Neuronal stem cell (in vitro differentiated cells): ENCODE measurements at regions not wholly inside any gene's neighbourhood (a gene's known extent, or its start where the extent isn't known, plus 50 kb on each side); places are given as distances from the start of the nearest gene placed in this dataset.

ENCODE experiments used
- DNase-seq: peaks from one replicate; pipeline ENCODE4 v3.0.0-alpha.2; 2013; ENCODE audit warnings: low spot score
- H2AFZ ChIP-seq: one replicate; pipeline ENCODE4 v1.6.1; 2013; ENCODE audit warnings: mild to moderate bottlenecking, low read length, inconsistent platforms
- H2AK5ac ChIP-seq: 2 replicates; pipeline ENCODE4 v1.6.1; 2013; ENCODE audit warnings: low read depth, mild to moderate bottlenecking, inconsistent platforms, low read length, moderate library complexity, mixed read lengths
- H2BK120ac ChIP-seq: 2 replicates; pipeline ENCODE4 v1.6.1; 2013; ENCODE audit warnings: low read depth, mild to moderate bottlenecking, inconsistent platforms, low read length, moderate library complexity, mixed read lengths
- H2BK12ac ChIP-seq: one replicate; pipeline ENCODE4 v1.6.1; 2013; ENCODE audit warnings: low read length, inconsistent platforms
- H2BK15ac ChIP-seq: 2 replicates; pipeline ENCODE4 v1.6.1; 2013; ENCODE audit warnings: mild to moderate bottlenecking, low read length, inconsistent platforms, mixed read lengths
- H2BK5ac ChIP-seq: one replicate; pipeline ENCODE4 v1.6.1; 2013; ENCODE audit warnings: inconsistent platforms, mild to moderate bottlenecking, low read length, moderate library complexity
- H3K14ac ChIP-seq: one replicate; pipeline ENCODE4 v1.6.1; 2013; ENCODE audit warnings: low read length, inconsistent platforms
- H3K18ac ChIP-seq: 2 replicates; pipeline ENCODE4 v1.6.1; 2013; ENCODE audit warnings: low read length, inconsistent platforms
- H3K23ac ChIP-seq: 2 replicates; pipeline ENCODE4 v1.6.1; 2013; ENCODE audit warnings: low read depth, mild to moderate bottlenecking, mixed read lengths, low read length, inconsistent platforms; ENCODE audit not compliant: poor library complexity
- H3K27ac ChIP-seq: replicated peaks from 3 replicates; pipeline ENCODE4 v1.5.1; 2013; ENCODE audit warnings: low read length, inconsistent platforms
- H3K27me3 ChIP-seq, 3 experiments: 2 replicates each; pipeline ENCODE4 v1.6.1; 2013; ENCODE audit warnings: low read length in 3 of 3, mild to moderate bottlenecking in 2 of 3, inconsistent platforms in 1 of 3, low read depth in 1 of 3, mixed read lengths in 1 of 3, moderate library complexity in 1 of 3; ENCODE audit not compliant: control insufficient read depth in 3 of 3, insufficient read depth in 3 of 3
- H3K36me3 ChIP-seq, 2 donors: replicated peaks in 1 of 2; 2 replicates each; pipeline ENCODE4 v1.6.1; 2013; ENCODE audit warnings: low read length in 2 of 2; ENCODE audit not compliant: control insufficient read depth in 2 of 2, insufficient read depth in 2 of 2
- H3K4ac ChIP-seq: 2 replicates; pipeline ENCODE4 v1.6.1; 2013; ENCODE audit warnings: inconsistent platforms, mild to moderate bottlenecking, low read length, moderate library complexity
- H3K4me1 ChIP-seq, 2 donors: 1 replicate in 1 of 2; 2 replicates in 1 of 2; pipeline ENCODE4 v1.6.1; 2013; ENCODE audit warnings: low read length in 2 of 2, low read depth in 1 of 2; ENCODE audit not compliant: control insufficient read depth in 2 of 2, insufficient read depth in 1 of 2
- H3K4me2 ChIP-seq: one replicate; pipeline ENCODE4 v1.6.1; 2013; ENCODE audit warnings: mild to moderate bottlenecking, low read length, inconsistent platforms; ENCODE audit not compliant: insufficient read depth, poor library complexity, severe bottlenecking
- H3K4me3 ChIP-seq, 2 donors: 2 replicates each; pipeline ENCODE4 v1.5.1; 2013; ENCODE audit warnings: low read length in 2 of 2, mild to moderate bottlenecking in 2 of 2, inconsistent platforms in 1 of 2, moderate library complexity in 1 of 2
- H3K79me1 ChIP-seq: one replicate; pipeline ENCODE4 v1.6.1; 2013; ENCODE audit warnings: low read depth, mild to moderate bottlenecking, inconsistent platforms, low read length, moderate library complexity
- H3K9ac ChIP-seq: one replicate; pipeline ENCODE4 v1.6.1; 2013; ENCODE audit warnings: mild to moderate bottlenecking, low read depth, low read length, inconsistent platforms; ENCODE audit not compliant: poor library complexity
- H3K9me3 ChIP-seq, 2 donors: replicated peaks in 1 of 2; 2 replicates each; pipeline versions ENCODE3 to v1.6.1; 2013; ENCODE audit warnings: low read length in 2 of 2, mild to moderate bottlenecking in 2 of 2, inconsistent platforms in 1 of 2, low read depth in 1 of 2, mixed read lengths in 1 of 2, moderate library complexity in 1 of 2; ENCODE audit not compliant: control insufficient read depth in 2 of 2, insufficient read depth in 1 of 2
- H4K8ac ChIP-seq: one replicate; pipeline ENCODE4 v1.6.1; 2013; ENCODE audit warnings: low read depth, mild to moderate bottlenecking, inconsistent platforms, low read length, moderate library complexity
- H4K91ac ChIP-seq: one replicate; pipeline ENCODE4 v1.6.1; 2013; ENCODE audit warnings: low read length, low read depth, mild to moderate bottlenecking, inconsistent platforms; ENCODE audit not compliant: poor library complexity
- WGBS, 2 donors: extraction: QIAGEN DNeasy Blood & Tissue Kit; methylation state at CpG; one replicate each; pipeline ENCODE4 v1.1.7; 2013; ENCODE audit warnings: missing lambda C conversion rate in 2 of 2, mixed read lengths in 1 of 2; ENCODE audit not compliant: insufficient read length in 2 of 2, insufficient replicate concordance in 1 of 2; ENCODE audit errors: extremely low coverage in 2 of 2; 5-methylcytosine and 5-hydroxymethylcytosine counted together

GRCh38 chr20:12058216-12058615 lies 140.5 kb downstream of the BTBD3 start:
- Histone ChIP-seq H3K18ac (no peak overlapping the region), H3K79me1 (no peaks in the 10 kb centered on the region), H4K91ac (no peak overlapping the region), H3K4me1 (peaks cover 0 to 4% of the 10 kb centered on the region in 2 donors), H2BK12ac (no peak overlapping the region), H3K36me3 (no peaks in the 10 kb centered on the region), H3K14ac (no peak overlapping the region), H3K27ac (no peak overlapping the region), H3K9me3 (no peaks in the 10 kb centered on the region), H3K27me3 (no peaks in the 10 kb centered on the region), H2AK5ac (no peak overlapping the region), H3K4me2 (no peak overlapping the region), H3K4me3 (no peak overlapping the region), H3K4ac (no peak overlapping the region), H4K8ac (no peak overlapping the region), H2AFZ (no peak overlapping the region), H2BK5ac (no peak overlapping the region), H3K23ac (no peak overlapping the region), H3K9ac (no peak overlapping the region), H2BK120ac (no peak overlapping the region), H2BK15ac (no peak overlapping the region)
- DNase-seq: no peak
- whole genome bisulfite sequencing, 2 donors: no CpG with 5 or more reads among the region's 4 CpGs

GRCh38 chr20:12061466-12061865 lies 143.8 kb downstream of the BTBD3 start:
- no peak overlapping the region for H3K23ac ChIP-seq

GRCh38 chr20:12063106-12063684 lies 145.5 kb downstream of the BTBD3 start:
- Histone ChIP-seq H3K9me3 (no peaks in the 10 kb centered on the region), H3K4me2 (no peak overlapping the region), H4K91ac (no peak overlapping the region), H3K18ac (no peak overlapping the region), H3K27me3 (no peaks in the 10 kb centered on the region), H2BK15ac (no peak overlapping the region), H2AK5ac (no peak overlapping the region), H2AFZ (no peak overlapping the region), H3K79me1 (no peaks in the 10 kb centered on the region), H4K8ac (no peak overlapping the region), H3K23ac (no peak overlapping the region), H2BK120ac (no peak overlapping the region), H3K4ac (no peak overlapping the region), H3K36me3 (no peaks in the 10 kb centered on the region), H3K4me1 (peaks cover 0 to 6% of the 10 kb centered on the region in 2 donors), H3K4me3 (no peak overlapping the region), H3K27ac (no peak overlapping the region), H3K14ac (no peak overlapping the region), H2BK12ac (no peak overlapping the region), H2BK5ac (no peak overlapping the region), H3K9ac (no peak overlapping the region)
- no CpG with 5 or more reads among the region's 1 CpG for WGBS, 2 donors
- no peak for DNase-seq

More at GRCh38 chr20:12061466-12061865, 143.8 kb downstream of the BTBD3 start:
- no peak overlapping the region for H2AK5ac ChIP-seq
- no peaks in the 10 kb centered on the region for H3K27me3 ChIP-seq
- H3K4ac ChIP-seq: no peak overlapping the region
- no peak overlapping the region for H2AFZ ChIP-seq
- no peak overlapping the region for H2BK15ac ChIP-seq
- no peaks in the 10 kb centered on the region for H3K36me3 ChIP-seq
- H2BK12ac ChIP-seq: no peak overlapping the region
- WGBS, 2 donors: no CpG with 5 or more reads among the region's 1 CpG
- H3K27ac ChIP-seq: no peak overlapping the region
- peaks cover 0 to 9% of the 10 kb centered on the region in 2 donors for H3K4me1 ChIP-seq
- H3K9me3 ChIP-seq: no peaks in the 10 kb centered on the region
- H3K79me1 ChIP-seq: no peaks in the 10 kb centered on the region
- no peak overlapping the region for H3K9ac ChIP-seq
- H4K91ac ChIP-seq: no peak overlapping the region
- no peak overlapping the region for H4K8ac ChIP-seq
- H2BK5ac ChIP-seq: no peak overlapping the region
- H2BK120ac ChIP-seq: no peak overlapping the region
- no peak overlapping the region for H3K14ac ChIP-seq
- DNase-seq: no peak
- no peak overlapping the region for H3K4me2 ChIP-seq
- H3K18ac ChIP-seq: no peak overlapping the region
- no peak overlapping the region for H3K4me3 ChIP-seq

GRCh38 chr20:12064540-12064939 lies 146.8 kb downstream of the BTBD3 start:
- no peak for DNase-seq
- no CpG with 5 or more reads among the region's 5 CpGs for WGBS, 2 donors
- Histone ChIP-seq H3K18ac (no peak overlapping the region), H3K4me3 (no peak overlapping the region), H3K14ac (no peak overlapping the region), H3K23ac (no peak overlapping the region), H3K79me1 (no peaks in the 10 kb centered on the region), H4K8ac (no peak overlapping the region), H3K4ac (no peak overlapping the region), H3K4me2 (no peak overlapping the region), H3K27ac (no peak overlapping the region), H2AFZ (no peak overlapping the region), H3K4me1 (peaks cover 0 to 9% of the 10 kb centered on the region in 2 donors), H2BK15ac (no peak overlapping the region), H4K91ac (no peak overlapping the region), H3K9ac (no peak overlapping the region), H2BK12ac (no peak overlapping the region), H2BK5ac (peak overlapping the region; percentile 31), H3K9me3 (no peaks in the 10 kb centered on the region), H2AK5ac (peak overlapping the region; percentile 92), H3K36me3 (no peaks in the 10 kb centered on the region), H3K27me3 (no peaks in the 10 kb centered on the region), H2BK120ac (no peak overlapping the region)
